ENCODE measurements at regions not wholly inside any gene's neighbourhood (a gene's known extent, or its start where the extent isn't known, plus 50 kb on each side); places are given as distances from the start of the nearest gene placed in this dataset.

DNA sequence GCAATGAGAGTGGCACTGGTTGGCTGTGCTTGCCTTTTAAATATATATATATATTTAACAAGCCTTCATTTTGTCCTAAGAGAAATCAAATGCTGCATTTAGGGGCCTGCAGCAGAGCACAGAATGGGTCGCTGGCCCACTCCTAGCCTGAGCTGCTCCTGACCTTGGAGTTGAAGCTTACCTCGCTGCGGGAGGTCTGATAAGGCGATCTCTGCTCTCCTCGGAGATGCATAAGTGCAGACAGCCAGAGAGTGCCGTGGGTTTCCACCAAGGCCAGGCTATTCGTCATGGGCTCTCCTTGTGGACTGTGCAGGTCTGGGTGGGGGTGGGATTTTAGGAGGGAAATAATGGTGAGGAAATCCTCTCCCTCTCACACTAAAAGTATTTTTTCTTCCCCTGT is 99.5 kb upstream of the IKZF1 start:
- no peak overlapping the region for H3K4me3 ChIP-seq (ENCODE audit: low read depth, low read length)
- TF ChIP-seq, protein P1, sequence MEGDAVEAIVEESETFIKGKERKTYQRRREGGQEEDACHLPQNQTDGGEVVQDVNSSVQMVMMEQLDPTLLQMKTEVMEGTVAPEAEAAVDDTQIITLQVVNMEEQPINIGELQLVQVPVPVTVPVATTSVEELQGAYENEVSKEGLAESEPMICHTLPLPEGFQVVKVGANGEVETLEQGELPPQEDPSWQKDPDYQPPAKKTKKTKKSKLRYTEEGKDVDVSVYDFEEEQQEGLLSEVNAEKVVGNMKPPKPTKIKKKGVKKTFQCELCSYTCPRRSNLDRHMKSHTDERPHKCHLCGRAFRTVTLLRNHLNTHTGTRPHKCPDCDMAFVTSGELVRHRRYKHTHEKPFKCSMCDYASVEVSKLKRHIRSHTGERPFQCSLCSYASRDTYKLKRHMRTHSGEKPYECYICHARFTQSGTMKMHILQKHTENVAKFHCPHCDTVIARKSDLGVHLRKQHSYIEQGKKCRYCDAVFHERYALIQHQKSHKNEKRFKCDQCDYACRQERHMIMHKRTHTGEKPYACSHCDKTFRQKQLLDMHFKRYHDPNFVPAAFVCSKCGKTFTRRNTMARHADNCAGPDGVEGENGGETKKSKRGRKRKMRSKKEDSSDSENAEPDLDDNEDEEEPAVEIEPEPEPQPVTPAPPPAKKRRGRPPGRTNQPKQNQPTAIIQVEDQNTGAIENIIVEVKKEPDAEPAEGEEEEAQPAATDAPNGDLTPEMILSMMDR (IDR thresholded peaks at IDR 0.05; ENCODE audit: low read depth, low read length, missing control alignments): no peak
- DNase-seq (ENCODE audit: low read depth): no peak

DNA sequence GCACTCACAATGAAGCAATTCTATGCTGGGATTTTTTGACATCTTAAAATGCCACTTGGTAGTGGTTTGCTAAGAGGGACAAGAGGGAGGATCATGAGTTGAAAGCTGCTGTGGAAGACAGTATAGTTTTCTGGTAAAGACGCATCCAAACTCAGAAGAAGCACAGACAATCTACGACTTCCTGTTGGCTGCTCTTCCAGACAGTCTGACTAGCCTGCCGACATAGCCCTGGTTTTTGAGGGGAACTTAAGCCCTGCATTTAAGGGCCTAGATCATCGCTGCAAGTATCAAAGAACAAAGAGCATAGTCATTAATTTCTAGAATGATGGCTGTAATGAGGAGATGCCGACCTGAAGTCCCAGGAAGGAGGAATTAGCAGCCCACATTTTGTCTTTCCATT is 99.9 kb upstream of the IKZF1 start:
- TF ChIP-seq, protein P1 (IDR thresholded peaks at IDR 0.05; ENCODE audit: low read depth, low read length, missing control alignments): no peak
- no peak overlapping the region for H3K4me3 ChIP-seq (ENCODE audit: low read depth, low read length)
- no peak for DNase-seq (ENCODE audit: low read depth)

DNA sequence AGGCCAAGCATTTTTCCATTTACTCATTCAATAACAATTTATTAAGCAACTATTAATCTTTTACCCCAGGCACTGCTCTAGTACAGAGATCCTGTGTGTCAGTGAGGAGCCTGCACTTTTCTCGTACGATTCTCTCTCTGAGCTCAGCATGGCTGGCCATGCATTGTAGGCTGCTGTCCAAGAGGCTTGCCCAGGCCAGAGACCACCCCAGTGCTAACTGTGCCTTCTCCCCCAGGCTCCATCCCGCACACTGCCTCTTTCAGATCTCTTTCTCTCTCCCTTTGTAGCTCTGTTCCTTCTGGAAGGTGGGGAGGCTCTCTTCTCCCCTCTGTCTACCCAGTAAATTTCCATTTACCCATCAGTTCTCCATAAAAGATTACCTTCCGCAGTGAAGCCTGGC is 101.0 kb upstream of the IKZF1 start:
- DNase-seq (ENCODE audit: low read depth): no peak
- TF ChIP-seq, protein P1 (IDR thresholded peaks at IDR 0.05; ENCODE audit: low read depth, low read length, missing control alignments): no peak
- H3K4me3 ChIP-seq (ENCODE audit: low read depth, low read length): no peak overlapping the region

DNA sequence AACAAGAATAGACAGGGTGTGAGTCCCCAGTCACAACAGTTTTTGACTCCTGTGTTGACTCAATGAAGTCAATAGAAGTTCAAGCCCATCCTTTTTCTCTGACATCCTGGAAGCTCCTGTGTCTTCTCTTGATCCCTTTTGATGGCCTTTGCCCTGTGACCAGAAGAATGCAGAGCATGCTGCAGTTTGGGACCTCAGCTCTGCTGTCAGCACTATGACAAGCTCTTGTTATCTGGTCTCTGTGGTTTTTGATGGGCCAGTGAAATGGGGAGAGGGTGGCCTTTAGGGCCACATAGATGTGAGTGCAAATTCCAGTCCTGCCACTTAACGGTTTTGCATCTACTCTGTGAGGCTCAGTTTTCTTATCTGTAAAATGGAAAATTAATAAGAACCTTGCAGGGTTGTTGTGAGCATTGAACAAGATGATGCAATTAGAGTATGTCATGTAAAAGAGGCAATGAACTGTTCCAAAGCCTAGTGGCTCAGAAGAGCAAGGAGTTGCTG is 102.4 kb upstream of the IKZF1 start:
- TF ChIP-seq, protein P1 (IDR thresholded peaks at IDR 0.05; ENCODE audit: low read depth, low read length, missing control alignments): no peak
- no peak for DNase-seq (ENCODE audit: low read depth)
- no peak overlapping the region for H3K4me3 ChIP-seq (ENCODE audit: low read depth, low read length)

DNA sequence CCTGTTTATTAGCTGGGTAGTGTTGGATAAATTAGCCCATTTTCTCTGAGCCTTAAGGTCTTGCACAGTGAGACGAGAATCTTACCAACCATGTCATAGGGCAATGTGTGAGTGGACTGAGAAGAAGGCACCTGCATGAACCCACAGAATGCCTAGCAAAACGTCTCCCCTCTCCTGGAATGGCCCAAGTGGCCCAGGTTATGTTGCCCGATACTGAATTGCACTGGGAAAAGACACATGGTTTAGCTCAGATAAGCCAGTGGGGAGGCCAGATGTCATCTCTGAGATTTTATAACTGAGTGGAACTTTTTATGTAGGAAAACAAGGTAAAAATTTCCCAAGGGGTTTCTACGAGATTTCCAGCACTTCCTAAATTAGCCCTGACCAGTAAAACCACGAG is 104.7 kb upstream of the IKZF1 start:
- H3K4me3 ChIP-seq (ENCODE audit: low read depth, low read length): no peak overlapping the region
- DNase-seq (ENCODE audit: low read depth): no peak
- TF ChIP-seq, protein P1 (IDR thresholded peaks at IDR 0.05; ENCODE audit: low read depth, low read length, missing control alignments): no peak

GRCh38 chr7:50197549-50197948 is 104.5 kb upstream of the ZPBP start:
- TF ChIP-seq, protein P1 (IDR thresholded peaks at IDR 0.05; ENCODE audit: low read depth, low read length, missing control alignments): no peak

DNA sequence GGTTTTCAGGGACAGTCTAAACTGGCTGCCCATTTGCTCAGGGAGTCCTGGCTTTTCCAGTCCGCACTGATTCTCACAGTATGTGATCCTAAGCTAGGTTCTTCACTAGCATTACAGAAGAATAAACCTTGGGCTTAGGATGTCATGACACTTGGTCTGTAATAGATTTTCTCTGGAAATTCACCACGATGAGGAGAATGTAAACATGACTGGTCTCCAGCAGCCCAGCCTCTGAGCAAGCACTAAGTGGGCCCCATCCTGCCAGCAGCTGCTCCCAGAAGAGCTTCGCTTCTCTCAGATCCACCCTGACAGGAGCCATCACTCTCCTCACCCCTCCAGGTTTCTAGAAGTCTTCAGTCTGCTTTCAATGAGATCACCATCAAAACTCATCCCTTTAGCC is 103.7 kb upstream of the ZPBP start:
- TF ChIP-seq, protein P1 (IDR thresholded peaks at IDR 0.05; ENCODE audit: low read depth, low read length, missing control alignments): no peak
- DNase-seq (ENCODE audit: low read depth): no peak
- H3K4me3 ChIP-seq (ENCODE audit: low read depth, low read length): no peak overlapping the region

More at GRCh38 chr7:50197549-50197948, 104.5 kb upstream of the ZPBP start:
- DNase-seq (ENCODE audit: low read depth): no peak
- no peak overlapping the region for H3K4me3 ChIP-seq (ENCODE audit: low read depth, low read length)
